Eye (tissue), 1 donor: ENCODE measurements at regions not wholly inside any gene's neighbourhood (a gene's known extent, or its start where the extent isn't known, plus 50 kb on each side); places are given as distances from the start of the nearest gene placed in this dataset.
A peak's percentile ranks its signal among the peaks of the same experiment; 100 is the strongest.
"Not testable (repeated sequence)": the region's sequence is repeated elsewhere in the genome, so short reads cannot be mapped to it uniquely, and the experiment has no call there.

ENCODE experiments used
- DNase-seq: peaks from one replicate; pipeline ENCODE4 v3.0.0-alpha.2; 2015

DNA sequence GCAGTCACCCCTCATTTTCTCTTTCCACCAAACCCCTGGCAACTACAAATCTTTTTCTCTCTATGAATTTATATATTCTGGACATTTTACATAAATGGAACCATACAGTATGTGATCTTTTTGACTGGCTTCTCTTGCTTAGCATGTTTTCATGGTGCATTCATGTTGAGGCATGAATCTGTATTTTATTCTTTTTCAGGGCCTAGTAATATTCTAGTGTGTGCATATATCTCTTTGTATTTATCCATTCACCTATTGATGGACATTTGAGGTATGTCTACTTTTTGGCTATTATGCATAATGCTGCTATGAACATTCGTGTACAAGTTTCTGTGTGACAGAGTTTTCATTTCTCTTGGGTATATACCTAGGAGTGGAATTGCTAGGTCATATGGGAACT is 78.2 kb downstream of the HACD1 start:
- DNase-seq, result no peak

- no peak for DNase-seq
Measured at GRCh38 chr10:17537281-17537680, 79.9 kb downstream of the HACD1 start.

- no peak for DNase-seq
Measured at GRCh38 chr10:17536221-17536620, 81.0 kb downstream of the HACD1 start.

GRCh38 chr10:17533731-17534130 is 79.3 kb upstream of the ST8SIA6 start:
- DNase-seq, result no peak

DNA sequence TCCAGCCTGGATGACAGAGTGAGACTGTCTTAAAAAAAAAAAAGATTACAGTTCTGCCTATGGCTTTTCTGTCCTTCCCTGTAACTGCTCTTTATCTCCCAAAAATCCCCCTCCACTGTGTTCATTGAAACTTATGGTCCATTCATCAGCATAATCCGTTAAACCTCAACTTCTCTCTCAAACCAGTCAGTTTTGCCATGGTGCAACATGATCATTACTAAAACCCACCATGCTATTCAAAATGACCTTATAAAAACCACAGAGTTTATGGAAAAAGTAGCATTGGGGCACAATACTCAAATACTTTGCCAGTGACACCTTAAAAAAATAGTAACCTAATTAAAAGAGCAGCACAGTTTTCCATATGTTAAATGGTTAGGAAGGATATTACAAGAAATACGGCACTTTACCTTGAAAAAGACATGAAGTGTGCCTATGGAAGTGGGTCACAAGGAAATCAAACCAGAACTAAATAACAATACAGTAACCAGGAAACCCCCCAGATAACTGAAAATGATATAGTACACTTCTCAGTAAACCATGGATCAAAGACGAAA is 74.0 kb upstream of the ST8SIA6 start:
- no peak for DNase-seq

GRCh38 chr10:17527514-17528146 is 73.2 kb upstream of the ST8SIA6 start:
- no peak for DNase-seq

DNA sequence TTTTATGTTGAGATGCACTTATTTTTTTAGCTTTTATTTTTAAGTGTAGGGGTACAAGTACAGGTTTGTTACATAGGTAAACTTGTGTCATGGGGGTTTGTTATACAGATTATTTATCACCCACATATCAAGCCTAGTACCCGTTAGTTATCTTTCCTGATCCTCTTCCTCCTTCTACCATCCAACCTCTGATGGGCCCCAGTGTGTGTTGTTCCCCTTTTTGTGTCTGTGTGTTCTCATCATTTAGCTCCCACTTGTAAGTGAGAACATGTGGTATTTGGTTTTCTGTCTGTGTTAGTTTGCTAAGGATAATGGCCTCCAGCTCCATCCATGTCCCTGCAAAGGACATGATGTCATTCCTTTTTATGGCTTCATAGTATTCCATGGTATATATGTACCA is 72.2 kb upstream of the ST8SIA6 start:
- not testable (repeated sequence) for DNase-seq

- DNase-seq, result no peak
Measured at GRCh38 chr10:17523917-17524316, 69.5 kb upstream of the ST8SIA6 start.

- DNase-seq, result no peak
Measured at GRCh38 chr10:17523246-17523753, 68.9 kb upstream of the ST8SIA6 start.

DNA sequence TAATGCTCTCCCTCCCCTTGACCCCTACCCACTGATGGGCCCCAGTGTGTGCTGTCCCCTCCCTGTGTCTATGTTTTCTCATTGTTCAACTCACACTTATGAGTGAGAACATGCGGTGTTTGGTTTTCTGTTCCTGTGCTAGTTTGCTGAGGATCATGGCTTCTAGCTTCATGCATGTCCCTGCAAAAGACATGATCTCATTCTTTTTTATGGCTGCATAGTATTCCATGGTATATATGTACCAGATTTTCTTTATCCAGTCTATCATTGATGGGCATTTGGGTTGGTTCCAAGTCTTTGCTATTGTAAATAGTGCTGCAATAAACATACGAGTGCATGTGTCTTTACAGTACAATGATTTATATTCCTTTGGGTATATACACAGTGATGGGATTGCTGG is 67.9 kb upstream of the ST8SIA6 start:
- not testable (repeated sequence) for DNase-seq

GRCh38 chr10:17519457-17519856 is 65.1 kb upstream of the ST8SIA6 start:
- DNase-seq, result no peak

DNA sequence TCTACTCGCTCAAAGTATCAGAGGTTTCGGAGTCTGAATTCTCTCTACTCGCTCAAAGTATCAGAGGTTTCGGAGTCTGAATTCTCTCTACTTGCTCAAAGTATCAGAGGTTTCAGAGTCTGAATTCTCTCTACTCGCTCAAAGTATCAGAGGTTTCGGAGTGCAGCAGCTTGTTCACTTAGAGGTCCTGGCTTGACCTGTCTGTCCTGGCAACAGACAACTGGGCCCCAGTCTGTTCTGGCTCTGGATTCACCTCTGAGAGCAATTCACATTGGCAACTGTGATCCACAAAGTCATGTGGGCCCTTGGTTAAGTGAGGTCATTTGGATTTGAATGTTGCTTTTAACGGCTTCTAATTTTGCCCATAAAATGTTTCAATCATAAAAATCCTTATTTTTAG is 63.9 kb upstream of the ST8SIA6 start:
- no peak for DNase-seq

DNA sequence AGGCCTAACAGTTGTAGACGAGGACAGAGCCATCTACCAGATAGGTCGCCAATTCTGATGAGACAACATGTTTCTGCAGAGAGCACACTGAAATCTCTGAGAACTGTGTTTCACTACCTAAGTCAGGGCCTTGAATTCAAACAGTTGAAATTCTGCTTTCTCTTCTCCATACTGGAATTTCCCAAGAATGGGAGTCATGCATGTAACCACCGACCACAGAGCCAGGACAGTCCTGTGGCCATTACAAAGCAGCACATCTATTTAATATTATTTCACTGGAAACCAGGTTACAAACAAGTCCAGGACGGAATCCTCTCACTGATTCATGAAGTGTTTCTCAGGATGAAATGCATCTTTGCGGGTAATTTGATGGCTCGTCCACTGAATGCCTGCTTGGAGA is 62.0 kb upstream of the ST8SIA6 start:
- no peak for DNase-seq

GRCh38 chr10:17512341-17513001 is 58.1 kb upstream of the ST8SIA6 start:
- peak; percentile 39 for DNase-seq

DNA sequence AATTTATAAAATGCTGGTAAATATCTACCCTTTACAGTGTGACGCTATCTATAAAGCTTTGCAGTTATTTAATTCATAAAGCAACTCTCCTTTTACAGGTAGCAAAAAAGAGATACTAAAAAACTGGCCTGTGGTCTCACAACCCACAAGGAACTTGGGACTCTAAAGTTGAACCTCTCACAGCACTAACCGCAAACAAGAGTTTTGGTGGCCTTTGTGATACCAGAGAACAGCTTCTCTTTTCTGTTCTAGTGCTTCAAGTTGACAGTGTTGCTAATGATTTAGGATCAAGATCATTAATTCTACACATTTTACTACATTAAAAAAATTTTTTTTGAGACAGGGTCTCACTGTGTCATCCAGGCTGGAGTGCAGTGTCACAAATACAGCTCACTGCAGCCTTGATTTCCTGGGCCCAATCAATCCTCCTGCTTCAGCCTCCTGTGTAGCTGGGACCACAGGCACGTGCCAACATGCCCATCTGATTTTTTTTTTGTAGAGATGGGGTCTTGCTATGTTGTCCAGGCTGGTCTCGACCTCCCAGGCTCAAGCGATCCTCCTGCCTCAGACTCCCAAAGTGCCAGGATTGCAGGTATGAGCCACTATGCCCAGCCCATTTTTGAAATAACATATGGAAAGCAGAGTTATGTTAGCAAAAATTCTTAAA is 56.0 kb upstream of the ST8SIA6 start:
- DNase-seq, result no peak

DNA sequence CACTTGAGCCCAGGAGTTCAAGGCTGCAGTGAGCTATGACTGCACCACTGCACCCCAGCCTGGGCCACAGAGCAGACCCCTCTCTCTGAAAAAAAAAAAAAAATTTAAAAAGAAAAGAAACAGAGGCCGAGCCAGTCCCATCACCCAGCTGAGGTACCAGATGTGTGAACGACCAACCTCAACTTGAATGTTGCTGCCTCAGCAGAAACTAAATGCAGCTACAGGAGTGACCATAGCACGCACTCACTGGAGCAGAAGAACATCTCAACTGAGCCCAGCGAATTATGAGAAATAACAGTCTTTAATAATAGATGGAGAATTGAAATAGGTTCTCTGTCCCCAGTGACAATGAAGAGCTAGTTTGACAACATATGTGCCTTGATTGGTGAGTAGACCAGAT is 53.1 kb upstream of the ST8SIA6 start:
- peak; percentile 17 for DNase-seq

DNA sequence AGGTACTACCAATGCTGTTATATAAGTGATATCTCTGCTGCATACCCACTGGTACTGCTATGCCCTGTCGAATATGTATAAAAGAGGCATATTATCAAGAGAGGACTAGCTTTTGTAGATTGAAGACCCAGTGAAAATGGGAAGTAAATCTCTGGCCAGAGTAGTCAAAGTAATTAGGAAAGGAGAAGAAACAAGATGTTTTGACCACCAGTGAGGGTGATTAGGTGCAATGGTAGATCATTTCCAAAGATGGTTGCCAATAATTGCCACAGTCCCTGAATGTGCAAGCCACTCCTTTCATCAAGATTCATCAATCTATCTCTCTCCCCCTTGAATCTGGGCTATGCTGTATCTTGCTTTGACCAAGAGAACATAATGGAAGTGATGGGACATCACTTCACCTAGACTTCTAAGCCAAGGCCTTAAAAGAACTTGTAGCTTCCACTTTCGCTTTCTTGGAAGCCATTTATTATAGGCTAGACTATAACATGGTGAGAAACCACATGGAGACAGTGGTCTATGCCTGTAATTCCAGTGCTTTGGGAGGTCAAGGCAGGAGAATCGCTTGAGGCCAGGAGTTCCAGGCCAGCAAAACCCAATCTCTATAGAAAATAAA is 52.6 kb upstream of the ST8SIA6 start:
- no peak for DNase-seq

DNA sequence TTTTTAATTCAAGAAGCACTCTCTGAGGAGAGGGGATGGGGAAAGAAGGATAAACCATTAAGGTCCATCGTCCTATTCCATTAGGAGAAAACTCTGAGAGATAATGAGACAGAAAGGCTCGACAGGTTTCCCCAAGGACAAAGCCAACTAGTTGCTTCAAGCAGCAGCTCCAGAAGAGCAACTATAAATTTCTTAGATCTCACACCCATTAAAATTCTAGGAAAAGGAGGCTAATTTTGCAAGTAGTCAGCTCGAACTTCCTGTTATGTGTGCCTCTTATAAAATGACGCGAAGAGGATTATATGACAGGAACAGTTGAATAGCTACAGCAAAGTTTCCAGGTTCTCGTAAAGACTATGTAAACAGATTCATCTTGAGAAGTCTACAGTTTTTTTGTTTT is 52.0 kb upstream of the ST8SIA6 start:
- no peak for DNase-seq

GRCh38 chr10:17504547-17505245 is 50.3 kb upstream of the ST8SIA6 start:
- DNase-seq, result no peak
